Retinal pigment epithelial cell (primary cell): ENCODE measurements at regions not wholly inside any gene's neighbourhood (a gene's known extent, or its start where the extent isn't known, plus 50 kb on each side); places are given as distances from the start of the nearest gene placed in this dataset.

Experiments used
- DNase-seq: peaks from one replicate; pipeline ENCODE4 v3.0.0-alpha.2; 2010; ENCODE audit warnings: low read depth
- H3K4me3 ChIP-seq: 2 replicates; pipeline ENCODE4 v1.5.1; 2011; ENCODE audit warnings: mild to moderate bottlenecking, low read length, control low read depth, moderate library complexity
- TF ChIP-seq, protein P1 (sequence below): conservative IDR thresholded peaks from 2 replicates; pipeline ENCODE4 v1.5.1; 2011; ENCODE audit warnings: low read depth, low read length, control low read depth, inconsistent platforms

- TF ChIP-seq, protein P1, sequence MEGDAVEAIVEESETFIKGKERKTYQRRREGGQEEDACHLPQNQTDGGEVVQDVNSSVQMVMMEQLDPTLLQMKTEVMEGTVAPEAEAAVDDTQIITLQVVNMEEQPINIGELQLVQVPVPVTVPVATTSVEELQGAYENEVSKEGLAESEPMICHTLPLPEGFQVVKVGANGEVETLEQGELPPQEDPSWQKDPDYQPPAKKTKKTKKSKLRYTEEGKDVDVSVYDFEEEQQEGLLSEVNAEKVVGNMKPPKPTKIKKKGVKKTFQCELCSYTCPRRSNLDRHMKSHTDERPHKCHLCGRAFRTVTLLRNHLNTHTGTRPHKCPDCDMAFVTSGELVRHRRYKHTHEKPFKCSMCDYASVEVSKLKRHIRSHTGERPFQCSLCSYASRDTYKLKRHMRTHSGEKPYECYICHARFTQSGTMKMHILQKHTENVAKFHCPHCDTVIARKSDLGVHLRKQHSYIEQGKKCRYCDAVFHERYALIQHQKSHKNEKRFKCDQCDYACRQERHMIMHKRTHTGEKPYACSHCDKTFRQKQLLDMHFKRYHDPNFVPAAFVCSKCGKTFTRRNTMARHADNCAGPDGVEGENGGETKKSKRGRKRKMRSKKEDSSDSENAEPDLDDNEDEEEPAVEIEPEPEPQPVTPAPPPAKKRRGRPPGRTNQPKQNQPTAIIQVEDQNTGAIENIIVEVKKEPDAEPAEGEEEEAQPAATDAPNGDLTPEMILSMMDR: no peak
- H3K4me3 ChIP-seq: no peak overlapping the region
- no peak for DNase-seq
These were observed 116.5 kb downstream of the HS3ST3B1 start for GRCh38 chr17:14417336-14417735.

- no peak overlapping the region for H3K4me3 ChIP-seq
- DNase-seq: no peak
- TF ChIP-seq, protein P1: no peak
These were observed 108.4 kb downstream of the HS3ST3B1 start for GRCh38 chr17:14409292-14409691.

GRCh38 chr17:14407541-14407940 lies 106.7 kb downstream of the HS3ST3B1 start:
- TF ChIP-seq, protein P1: no peak
- no peak overlapping the region for H3K4me3 ChIP-seq
- no peak for DNase-seq

GRCh38 chr17:14405189-14405588 lies 104.3 kb downstream of the HS3ST3B1 start:
- DNase-seq: no peak
- TF ChIP-seq, protein P1: no peak
- H3K4me3 ChIP-seq: no peak overlapping the region
